ENCODE measurements at regions not wholly inside any gene's neighbourhood (a gene's known extent, or its start where the extent isn't known, plus 50 kb on each side); places are given as distances from the start of the nearest gene placed in this dataset.

GRCh38 chr14:101049511-101049910 is 146.0 kb upstream of the RTL1 start:
- TF ChIP-seq CTCF (IDR thresholded peaks at IDR 0.05; ENCODE audit: low read depth, low read length, missing control alignments) = no peak
- Histone ChIP-seq H3K27ac (no peak overlapping the region), H3K36me3 (replicated peaks) (peaks cover 69% of the 10 kb centered on the region), H3K4me3 (ENCODE audit: low read depth, low read length) (no peak overlapping the region), H3K27me3 (replicated peaks) (no peaks in the 10 kb centered on the region)
- DNase-seq = no peak
- in situ Hi-C loops (cut with HindIII; ENCODE audit: low pct_ligation_motif_present, low sequenced_read_pairs) = no loop called here

DNA sequence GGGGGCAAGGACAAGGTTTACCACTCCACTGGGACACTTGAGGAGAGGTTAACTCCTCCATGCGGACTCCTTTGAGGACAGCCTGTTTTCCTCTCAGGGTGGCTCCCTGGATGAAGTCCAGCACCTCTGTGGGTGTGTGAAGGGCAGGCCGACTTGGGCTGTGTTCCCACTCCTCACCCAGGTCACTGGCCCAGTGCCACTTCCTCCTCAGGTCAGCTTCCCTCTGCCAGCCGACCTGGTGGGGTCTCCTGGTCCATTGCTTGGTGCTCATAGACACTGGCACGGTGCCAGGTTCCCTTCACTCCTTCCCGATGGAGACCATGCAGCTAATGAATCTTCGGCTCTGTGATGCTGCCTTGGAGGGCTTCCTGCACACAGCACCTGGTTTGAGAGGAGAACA is 146.4 kb upstream of the RTL1 start:
- Histone ChIP-seq H3K27me3 (replicated peaks) (no peaks in the 10 kb centered on the region), H3K4me3 (ENCODE audit: low read depth, low read length) (no peak overlapping the region), H3K36me3 (replicated peaks) (peaks cover 70% of the 10 kb centered on the region), H3K27ac (no peak overlapping the region)
- TF ChIP-seq CTCF (IDR thresholded peaks at IDR 0.05; ENCODE audit: low read depth, low read length, missing control alignments) = no peak
- DNase-seq = no peak
- in situ Hi-C loops (cut with HindIII; ENCODE audit: low pct_ligation_motif_present, low sequenced_read_pairs) = no loop called here

DNA sequence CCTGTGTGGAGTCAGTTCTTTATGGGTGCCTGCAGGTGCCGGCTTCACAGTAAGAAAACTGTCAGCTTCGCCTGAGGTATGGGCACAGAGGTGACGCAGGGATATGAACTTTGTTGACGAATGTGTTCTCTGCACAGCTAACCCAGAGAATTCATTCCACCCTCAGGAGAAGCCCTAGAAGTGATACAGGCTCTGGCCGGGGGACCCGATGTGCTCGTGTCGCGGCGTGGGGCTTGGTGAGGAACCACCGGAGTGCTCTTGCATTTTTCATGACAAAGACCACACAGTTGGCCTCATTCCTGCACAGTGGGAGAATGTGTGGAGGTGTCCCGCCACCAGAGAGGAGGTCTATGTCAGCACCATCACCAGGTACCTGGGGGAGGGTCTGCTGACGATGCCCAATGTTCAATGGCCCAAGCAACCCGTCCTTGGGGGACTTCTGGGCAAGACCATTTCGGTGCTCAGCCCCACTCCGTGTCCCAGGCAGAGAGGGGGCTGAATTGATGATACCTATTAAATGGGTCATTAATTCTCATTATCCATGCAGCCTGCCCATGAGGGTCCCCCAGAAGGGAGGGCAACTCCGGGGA is 147.5 kb upstream of the RTL1 start:
- in situ Hi-C loops (cut with HindIII; ENCODE audit: low pct_ligation_motif_present, low sequenced_read_pairs) = no loop called here
- Histone ChIP-seq H3K27ac (no peak overlapping the region), H3K36me3 (replicated peaks) (peaks cover 71% of the 10 kb centered on the region), H3K27me3 (replicated peaks) (no peaks in the 10 kb centered on the region), H3K4me3 (ENCODE audit: low read depth, low read length) (no peak overlapping the region)
- no peak for DNase-seq
- no peak for TF ChIP-seq CTCF (IDR thresholded peaks at IDR 0.05; ENCODE audit: low read depth, low read length, missing control alignments)

DNA sequence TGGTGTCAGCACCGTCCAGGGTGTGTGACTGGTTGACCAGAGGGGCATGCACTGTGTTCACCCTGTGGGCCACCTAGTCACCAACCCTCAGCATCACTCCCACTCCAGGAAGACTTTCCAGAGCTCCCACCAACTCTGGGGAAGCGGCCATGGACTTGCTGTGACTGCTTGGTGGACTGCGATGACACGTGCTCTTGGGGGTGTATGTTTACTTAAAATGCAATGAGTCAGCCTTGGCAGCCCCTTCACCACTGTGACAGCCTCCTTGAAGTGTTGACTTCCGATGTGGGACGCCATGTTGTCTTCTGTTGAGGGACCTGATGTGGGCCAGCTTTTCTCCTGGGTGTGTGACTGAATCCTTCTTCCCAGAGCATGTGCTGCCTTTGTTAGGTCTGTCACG is 151.1 kb upstream of the RTL1 start:
- Histone ChIP-seq H3K27ac (no peak overlapping the region), H3K27me3 (replicated peaks) (no peaks in the 10 kb centered on the region), H3K36me3 (replicated peaks) (peaks cover 62% of the 10 kb centered on the region), H3K4me3 (ENCODE audit: low read depth, low read length) (no peak overlapping the region)
- no peak for TF ChIP-seq CTCF (IDR thresholded peaks at IDR 0.05; ENCODE audit: low read depth, low read length, missing control alignments)
- in situ Hi-C loops (cut with HindIII; ENCODE audit: low pct_ligation_motif_present, low sequenced_read_pairs) = no loop called here
- DNase-seq = no peak

DNA sequence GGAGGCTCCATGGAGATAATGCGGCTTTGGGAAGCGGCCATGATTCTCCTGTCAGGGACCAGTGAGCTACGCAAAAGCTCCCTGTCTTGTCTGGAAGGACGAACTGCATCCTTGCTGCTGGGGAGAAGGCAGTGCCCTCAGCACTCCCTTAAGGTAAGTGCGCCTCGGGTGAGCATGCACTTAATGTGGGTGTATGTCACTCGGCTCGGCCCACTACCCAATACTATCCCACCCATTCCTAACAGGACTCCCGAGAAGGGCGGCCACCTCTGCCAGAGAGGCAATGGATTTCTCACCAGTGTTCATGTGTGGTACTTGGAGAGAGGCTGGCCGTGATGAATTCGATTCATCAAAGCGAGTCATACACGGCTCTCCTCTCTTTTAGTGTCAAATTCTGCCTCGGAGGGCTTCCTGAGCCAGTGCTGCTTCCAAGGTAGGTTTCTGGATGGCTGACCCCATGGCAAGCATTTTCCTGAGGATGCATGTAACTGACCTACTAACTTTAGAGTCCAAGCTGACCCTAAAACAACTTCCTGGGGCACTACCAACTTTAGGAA is 151.7 kb upstream of the RTL1 start:
- TF ChIP-seq CTCF (IDR thresholded peaks at IDR 0.05; ENCODE audit: low read depth, low read length, missing control alignments) = no peak
- Histone ChIP-seq H3K36me3 (replicated peaks) (peaks cover 62% of the 10 kb centered on the region), H3K4me3 (ENCODE audit: low read depth, low read length) (no peak overlapping the region), H3K27me3 (replicated peaks) (no peaks in the 10 kb centered on the region), H3K27ac (no peak overlapping the region)
- DNase-seq = no peak
- in situ Hi-C loops (cut with HindIII; ENCODE audit: low pct_ligation_motif_present, low sequenced_read_pairs) = no loop called here

All from brain microvascular endothelial cell (primary cell).